ENCODE measurements at regions not wholly inside any gene's neighbourhood (a gene's known extent, or its start where the extent isn't known, plus 50 kb on each side); places are given as distances from the start of the nearest gene placed in this dataset.

- WGBS, 2 donors, result 82 to 88% methylated on average over 5 of the region's 5 CpGs
- DNase-seq (no peak), ATAC-seq (ENCODE audit: insufficient read depth, low FRiP score) (no peak)
- Histone ChIP-seq H3K36me3 (ENCODE audit: control insufficient read depth in 4 of 4, insufficient read depth in 4 of 4, low read length in 4 of 4) (no peaks in the 10 kb centered on the region), H3K4me3 (no peak overlapping the region), H3K4me1 (ENCODE audit: control insufficient read depth in 5 of 5, insufficient read depth in 5 of 5, low read length in 5 of 5) (peaks cover 0 to 1% (median 0%) of the 10 kb centered on the region in 5 donors), H3K9ac (ENCODE audit: insufficient read depth in 1 of 2, low read length in 2 of 2) (no peak overlapping the region), H3K9me3 (ENCODE audit: control insufficient read depth in 4 of 4, insufficient read depth in 3 of 4, low read length in 3 of 4) (no peaks in the 10 kb centered on the region), H3K27me3 (ENCODE audit: control insufficient read depth in 3 of 3, insufficient read depth in 3 of 3, low read length in 2 of 3) (no peaks in the 10 kb centered on the region), H3K27ac (ENCODE audit: low read depth in 1 of 2, low read length in 1 of 2) (no peak overlapping the region)
- TF ChIP-seq CTCF (IDR thresholded peaks at IDR 0.05; ENCODE audit: control extremely low read depth, extremely low read depth), result no peak
Observed at GRCh38 chr10:113304726-113305125, 248.1 kb upstream of the HABP2 start.

- Histone ChIP-seq H3K27me3 (ENCODE audit: control insufficient read depth in 3 of 3, insufficient read depth in 3 of 3, low read length in 2 of 3) (no peaks in the 10 kb centered on the region), H3K9ac (ENCODE audit: insufficient read depth in 1 of 2, low read length in 2 of 2) (no peak overlapping the region), H3K4me1 (ENCODE audit: control insufficient read depth in 5 of 5, insufficient read depth in 5 of 5, low read length in 5 of 5) (peaks cover 0 to 1% (median 0%) of the 10 kb centered on the region in 5 donors), H3K9me3 (ENCODE audit: control insufficient read depth in 4 of 4, insufficient read depth in 3 of 4, low read length in 3 of 4) (no peaks in the 10 kb centered on the region), H3K36me3 (ENCODE audit: control insufficient read depth in 4 of 4, insufficient read depth in 4 of 4, low read length in 4 of 4) (no peaks in the 10 kb centered on the region), H3K4me3 (no peak overlapping the region), H3K27ac (ENCODE audit: low read depth in 1 of 2, low read length in 1 of 2) (no peak overlapping the region)
- TF ChIP-seq CTCF (IDR thresholded peaks at IDR 0.05; ENCODE audit: control extremely low read depth, extremely low read depth), result no peak
- ATAC-seq (ENCODE audit: insufficient read depth, low FRiP score) (no peak), DNase-seq (no peak)
- 83 to 87% methylated on average over 5 of the region's 5 CpGs for WGBS, 2 donors
Observed at GRCh38 chr10:113305871-113306270, 247.0 kb upstream of the HABP2 start.

- Histone ChIP-seq H3K4me1 (ENCODE audit: control insufficient read depth in 5 of 5, insufficient read depth in 5 of 5, low read length in 5 of 5) (no peaks in the 10 kb centered on the region), H3K9me3 (ENCODE audit: control insufficient read depth in 4 of 4, insufficient read depth in 3 of 4, low read length in 3 of 4) (peaks cover 0 to 5% (median 2%) of the 10 kb centered on the region in 4 donors), H3K27ac (ENCODE audit: low read depth in 1 of 2, low read length in 1 of 2) (no peak overlapping the region), H3K36me3 (ENCODE audit: control insufficient read depth in 4 of 4, insufficient read depth in 4 of 4, low read length in 4 of 4) (no peaks in the 10 kb centered on the region), H3K9ac (ENCODE audit: insufficient read depth in 1 of 2, low read length in 2 of 2) (no peak overlapping the region), H3K27me3 (ENCODE audit: control insufficient read depth in 3 of 3, insufficient read depth in 3 of 3, low read length in 2 of 3) (no peaks in the 10 kb centered on the region), H3K4me3 (no peak overlapping the region)
- WGBS, 2 donors, result 91 to 97% methylated on average over 4 of the region's 4 CpGs
- no peak for DNase-seq
- ATAC-seq (ENCODE audit: insufficient read depth, low FRiP score), result no peak
- TF ChIP-seq CTCF (IDR thresholded peaks at IDR 0.05; ENCODE audit: control extremely low read depth, extremely low read depth), result no peak
Observed at GRCh38 chr10:113309791-113310190, 243.1 kb upstream of the HABP2 start.

- Histone ChIP-seq H3K4me1 (ENCODE audit: control insufficient read depth in 5 of 5, insufficient read depth in 5 of 5, low read length in 5 of 5) (no peaks in the 10 kb centered on the region), H3K27ac (ENCODE audit: low read depth in 1 of 2, low read length in 1 of 2) (no peak overlapping the region), H3K9ac (ENCODE audit: insufficient read depth in 1 of 2, low read length in 2 of 2) (no peak overlapping the region), H3K9me3 (ENCODE audit: control insufficient read depth in 4 of 4, insufficient read depth in 3 of 4, low read length in 3 of 4) (peaks cover 0 to 5% (median 2%) of the 10 kb centered on the region in 4 donors), H3K4me3 (no peak overlapping the region), H3K27me3 (ENCODE audit: control insufficient read depth in 3 of 3, insufficient read depth in 3 of 3, low read length in 2 of 3) (no peaks in the 10 kb centered on the region), H3K36me3 (ENCODE audit: control insufficient read depth in 4 of 4, insufficient read depth in 4 of 4, low read length in 4 of 4) (no peaks in the 10 kb centered on the region)
- DNase-seq (no peak), ATAC-seq (ENCODE audit: insufficient read depth, low FRiP score) (no peak)
- WGBS, 2 donors, result 41 to 51% methylated on average over 7 of the region's 7 CpGs
- no peak for TF ChIP-seq CTCF (IDR thresholded peaks at IDR 0.05; ENCODE audit: control extremely low read depth, extremely low read depth)
Observed at GRCh38 chr10:113310347-113310746, 242.5 kb upstream of the HABP2 start.
